Brain microvascular endothelial cell (primary cell): ENCODE measurements at regions not wholly inside any gene's neighbourhood (a gene's known extent, or its start where the extent isn't known, plus 50 kb on each side); places are given as distances from the start of the nearest gene placed in this dataset.

Source experiments
- DNase-seq: peaks from one replicate; pipeline ENCODE4 v3.0.0-alpha.2; 2020
- H3K27ac ChIP-seq: fragments of 250-450 bp; sonication (Bioruptor Pico); 2 replicates; pipeline ENCODE4 v1.5.1; 2020; ENCODE audit warnings: mild to moderate bottlenecking, moderate library complexity
- H3K27me3 ChIP-seq: fragments of 250-450 bp; sonication (Bioruptor Pico); replicated peaks from 2 replicates; pipeline ENCODE4 v1.5.1; 2020; ENCODE audit warnings: mild to moderate bottlenecking
- H3K36me3 ChIP-seq: fragments of 250-450 bp; sonication (Bioruptor Pico); replicated peaks from 2 replicates; pipeline ENCODE4 v1.5.1; 2020; ENCODE audit warnings: mild to moderate bottlenecking
- H3K4me3 ChIP-seq: 2 replicates; pipeline ENCODE4 v1.5.1; 2011; ENCODE audit warnings: low read depth, mild to moderate bottlenecking, control low read depth, low read length, moderate library complexity
- in situ Hi-C: cut with HindIII; loops from 2 replicates; pipeline ENCODE4 v1.10.0; 2017; ENCODE audit warnings: low sequenced_read_pairs, low pct_ligation_motif_present
- TF ChIP-seq, protein P1 (sequence below): IDR thresholded peaks from 2 replicates; pipeline ENCODE4 v1.5.1; 2011; ENCODE audit warnings: low read depth, mild to moderate bottlenecking, moderate library complexity, low read length, control low read depth, inconsistent platforms; ENCODE audit errors: missing control alignments

DNA sequence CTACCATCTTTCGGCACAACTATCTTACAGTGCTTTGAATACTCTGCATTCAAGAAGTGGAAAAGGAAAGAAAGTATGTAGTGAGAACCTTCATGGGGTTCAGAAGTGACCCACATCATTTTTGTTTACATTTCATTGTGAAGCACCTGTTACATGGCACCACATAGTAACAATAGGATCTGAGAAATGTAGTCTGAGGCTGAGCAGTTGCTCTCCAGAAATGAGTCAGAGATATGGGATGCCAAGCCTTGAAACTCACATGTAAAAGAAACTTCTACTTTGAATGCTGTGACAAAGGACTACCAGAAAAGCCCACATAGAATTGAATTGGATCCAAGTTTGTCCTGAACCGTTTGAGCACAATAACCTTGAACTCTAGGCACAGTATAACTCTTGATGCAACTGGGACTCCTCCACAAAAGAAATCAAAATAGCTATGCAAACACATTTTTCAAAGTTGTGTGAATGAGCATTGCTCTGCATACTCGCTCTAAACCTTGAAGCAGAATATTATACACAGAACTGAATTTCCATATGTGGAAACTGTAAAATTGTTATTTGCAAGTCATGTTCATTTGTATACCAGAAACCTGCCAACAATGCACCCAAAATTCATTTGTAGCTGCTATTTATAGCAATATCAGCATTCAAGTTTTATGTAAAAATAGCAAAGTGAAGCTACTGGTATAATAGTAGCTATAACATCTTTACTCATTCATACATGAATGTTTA, 400.9 kb upstream of the POU3F2 start:
- no peak for DNase-seq
- no peak overlapping the region for H3K27ac ChIP-seq
- no peaks in the 10 kb centered on the region for H3K36me3 ChIP-seq
- H3K27me3 ChIP-seq, result no peaks in the 10 kb centered on the region
- no peak overlapping the region for H3K4me3 ChIP-seq
- in situ Hi-C loops, result no loop called here
- TF ChIP-seq, protein P1, sequence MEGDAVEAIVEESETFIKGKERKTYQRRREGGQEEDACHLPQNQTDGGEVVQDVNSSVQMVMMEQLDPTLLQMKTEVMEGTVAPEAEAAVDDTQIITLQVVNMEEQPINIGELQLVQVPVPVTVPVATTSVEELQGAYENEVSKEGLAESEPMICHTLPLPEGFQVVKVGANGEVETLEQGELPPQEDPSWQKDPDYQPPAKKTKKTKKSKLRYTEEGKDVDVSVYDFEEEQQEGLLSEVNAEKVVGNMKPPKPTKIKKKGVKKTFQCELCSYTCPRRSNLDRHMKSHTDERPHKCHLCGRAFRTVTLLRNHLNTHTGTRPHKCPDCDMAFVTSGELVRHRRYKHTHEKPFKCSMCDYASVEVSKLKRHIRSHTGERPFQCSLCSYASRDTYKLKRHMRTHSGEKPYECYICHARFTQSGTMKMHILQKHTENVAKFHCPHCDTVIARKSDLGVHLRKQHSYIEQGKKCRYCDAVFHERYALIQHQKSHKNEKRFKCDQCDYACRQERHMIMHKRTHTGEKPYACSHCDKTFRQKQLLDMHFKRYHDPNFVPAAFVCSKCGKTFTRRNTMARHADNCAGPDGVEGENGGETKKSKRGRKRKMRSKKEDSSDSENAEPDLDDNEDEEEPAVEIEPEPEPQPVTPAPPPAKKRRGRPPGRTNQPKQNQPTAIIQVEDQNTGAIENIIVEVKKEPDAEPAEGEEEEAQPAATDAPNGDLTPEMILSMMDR, result no peak

DNA sequence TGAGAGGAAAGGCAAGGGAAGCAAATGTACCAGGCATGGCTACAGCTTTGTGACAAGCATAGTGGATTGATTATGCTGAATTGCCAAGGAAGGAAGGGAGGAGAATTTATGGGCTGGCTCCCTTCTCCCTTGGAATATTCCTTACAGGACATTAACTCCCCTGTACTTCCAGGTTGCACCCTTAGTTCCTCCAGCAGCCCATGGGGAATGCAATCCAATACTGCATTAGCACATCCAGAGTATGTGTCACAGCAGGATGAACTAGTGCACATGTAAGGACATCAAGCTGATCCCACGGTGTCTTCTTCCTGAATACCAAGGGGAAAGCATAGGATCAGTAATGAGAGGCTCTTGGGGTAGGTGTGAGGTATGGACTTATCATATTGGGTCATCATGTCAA, 390.7 kb upstream of the POU3F2 start:
- TF ChIP-seq, protein P1, result no peak
- no peak for DNase-seq
- no peak overlapping the region for H3K4me3 ChIP-seq
- no peaks in the 10 kb centered on the region for H3K27me3 ChIP-seq
- H3K36me3 ChIP-seq, result no peaks in the 10 kb centered on the region
- in situ Hi-C loops, result no loop called here
- no peak overlapping the region for H3K27ac ChIP-seq

DNA sequence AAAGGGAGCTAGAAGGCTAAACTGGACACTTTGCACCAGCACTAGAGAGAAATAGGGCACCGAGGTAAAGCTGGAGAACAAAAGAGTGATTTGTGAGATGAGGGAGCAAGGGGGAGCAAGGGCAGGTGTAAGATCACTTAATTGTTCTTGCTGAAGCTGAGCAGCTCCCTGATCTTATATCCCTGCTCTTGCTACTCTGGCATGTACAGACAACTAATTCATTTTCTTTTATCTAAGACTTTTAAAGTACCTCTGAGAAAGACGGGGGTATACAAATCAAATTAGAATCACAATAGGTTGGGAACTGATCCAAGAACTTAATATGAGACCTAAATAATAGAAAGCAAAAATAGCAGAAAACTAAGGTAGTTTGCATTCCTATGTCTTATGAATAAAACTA, 381.7 kb upstream of the POU3F2 start:
- Histone ChIP-seq H3K27ac (no peak overlapping the region), H3K36me3 (no peaks in the 10 kb centered on the region), H3K4me3 (no peak overlapping the region), H3K27me3 (no peaks in the 10 kb centered on the region)
- TF ChIP-seq, protein P1, result no peak
- DNase-seq, result no peak
- in situ Hi-C loops, result no loop called here

DNA sequence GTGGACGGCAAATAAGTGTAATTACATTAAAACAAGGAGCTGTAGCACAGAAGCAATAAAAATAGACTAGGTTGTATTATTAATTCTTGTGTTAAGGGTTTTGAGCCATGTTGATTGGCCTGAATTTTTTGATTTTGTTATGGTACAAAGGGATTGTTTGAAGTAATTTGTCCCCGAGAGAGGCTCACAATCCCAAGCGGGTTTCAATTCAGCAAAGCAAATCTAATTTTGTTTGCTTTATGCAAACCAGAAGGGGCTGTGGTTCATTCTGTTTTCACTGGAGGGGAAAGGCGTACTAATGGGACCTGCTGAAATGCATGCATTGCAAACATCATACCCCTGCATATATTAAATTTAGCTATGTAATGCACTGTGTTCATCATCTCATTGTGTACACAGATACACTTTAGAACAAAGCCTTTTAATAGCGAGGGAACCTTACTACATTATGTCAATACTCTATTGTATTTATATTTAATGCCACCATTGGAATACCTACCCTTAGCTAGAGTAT, 379.5 kb upstream of the POU3F2 start:
- no peaks in the 10 kb centered on the region for H3K36me3 ChIP-seq
- TF ChIP-seq, protein P1, result no peak
- no peaks in the 10 kb centered on the region for H3K27me3 ChIP-seq
- H3K27ac ChIP-seq, result no peak overlapping the region
- no peak for DNase-seq
- no peak overlapping the region for H3K4me3 ChIP-seq
- in situ Hi-C loops, result no loop called here

DNA sequence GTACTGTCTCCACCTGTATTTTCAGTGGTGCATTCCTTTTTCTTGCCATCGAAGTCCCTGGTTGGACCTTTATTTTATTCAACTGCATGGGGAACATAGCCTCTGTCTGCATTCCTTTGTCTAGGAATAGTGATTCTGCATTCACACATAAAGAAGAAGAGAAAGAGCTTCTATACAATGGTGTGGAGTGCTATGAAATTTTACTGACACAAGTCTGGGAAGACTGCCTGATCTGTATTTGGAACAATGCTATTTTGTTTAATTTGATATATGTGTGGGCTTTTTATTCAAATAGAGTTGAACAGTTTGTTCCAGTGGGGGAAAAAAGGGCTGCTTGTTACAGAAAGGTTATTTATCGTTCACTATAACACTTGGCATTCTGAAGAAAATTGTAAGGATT, 375.7 kb upstream of the POU3F2 start:
- Histone ChIP-seq H3K27ac (no peak overlapping the region), H3K4me3 (no peak overlapping the region), H3K36me3 (no peaks in the 10 kb centered on the region), H3K27me3 (no peaks in the 10 kb centered on the region)
- in situ Hi-C loops, result no loop called here
- TF ChIP-seq, protein P1, result no peak
- no peak for DNase-seq
